Keratinocyte (primary cell): ENCODE measurements at regions not wholly inside any gene's neighbourhood (a gene's known extent, or its start where the extent isn't known, plus 50 kb on each side); places are given as distances from the start of the nearest gene placed in this dataset.

Experiments
- DNase-seq: peaks from one replicate; pipeline ENCODE4 v3.0.0-alpha.2; 2011; ENCODE audit warnings: low read depth, missing footprints, low spot score
- FAIRE-seq: peaks from 2 replicates; lab custom pipeline; 2011; peaks lifted over from hg19 to GRCh38; lab: Jason Lieb, UNC
- H2AFZ ChIP-seq: 2 replicates; pipeline ENCODE4 v1.6.0; 2012; ENCODE audit warnings: low read length, control low read depth, inconsistent platforms; ENCODE audit not compliant: control insufficient read depth
- H3K27ac ChIP-seq: 2 replicates; pipeline ENCODE4 v1.5.1; 2011; ENCODE audit warnings: low read length; ENCODE audit not compliant: control insufficient read depth, insufficient read depth
- H3K27me3 ChIP-seq: 3 replicates; pipeline ENCODE4 v1.6.0; 2011; ENCODE audit warnings: low read length; ENCODE audit not compliant: control insufficient read depth, insufficient read depth; ENCODE audit errors: extremely low read depth
- H3K36me3 ChIP-seq, 2 experiments: 2 replicates in 1 of 2; 3 replicates in 1 of 2; pipeline ENCODE4 v1.5.1; 2011; ENCODE audit warnings: low read length in 2 of 2, mild to moderate bottlenecking in 1 of 2; ENCODE audit not compliant: control insufficient read depth in 2 of 2, insufficient read depth in 2 of 2; ENCODE audit errors: extremely low read depth in 1 of 2
- H3K4me1 ChIP-seq: 3 replicates; pipeline ENCODE4 v1.5.1; 2011; ENCODE audit warnings: low read length; ENCODE audit not compliant: control insufficient read depth, insufficient read depth; ENCODE audit errors: extremely low read depth
- H3K4me2 ChIP-seq: 3 replicates; pipeline ENCODE4 v1.6.0; 2011; ENCODE audit warnings: low read depth, low read length; ENCODE audit not compliant: control insufficient read depth, insufficient read depth; ENCODE audit errors: extremely low read depth
- H3K4me3 ChIP-seq, 3 experiments: fragments of 200-600 bp in 1 of 3; sonication (generic) in 1 of 3; 2 replicates in 2 of 3; 3 replicates in 1 of 3; pipeline ENCODE4 v1.5.1; 2011 to 2016; ENCODE audit warnings: low read length in 3 of 3, mild to moderate bottlenecking in 3 of 3, control low read depth in 2 of 3, inconsistent platforms in 1 of 3, low read depth in 1 of 3, mixed read lengths in 1 of 3, mixed run types in 1 of 3, moderate library complexity in 1 of 3; ENCODE audit not compliant: control insufficient read depth in 2 of 3, insufficient read depth in 2 of 3; ENCODE audit errors: extremely low read depth in 1 of 3
- H3K79me2 ChIP-seq: 2 replicates; pipeline ENCODE4 v1.6.0; 2012; ENCODE audit warnings: low read length; ENCODE audit not compliant: control insufficient read depth, insufficient read depth
- H3K9ac ChIP-seq: 3 replicates; pipeline ENCODE4 v1.6.0; 2011; ENCODE audit warnings: low read length; ENCODE audit not compliant: control insufficient read depth, insufficient read depth; ENCODE audit errors: extremely low read depth
- H3K9me1 ChIP-seq: 3 replicates; pipeline ENCODE4 v1.6.0; 2011; ENCODE audit warnings: low read length; ENCODE audit not compliant: control insufficient read depth, insufficient read depth; ENCODE audit errors: extremely low read depth
- H3K9me3 ChIP-seq: 2 replicates; pipeline ENCODE4 v1.5.1; 2012; ENCODE audit warnings: low read depth, low read length; ENCODE audit not compliant: control insufficient read depth
- H4K20me1 ChIP-seq: 3 replicates; pipeline ENCODE4 v1.6.0; 2011; ENCODE audit warnings: low read length; ENCODE audit not compliant: control insufficient read depth, insufficient read depth; ENCODE audit errors: extremely low read depth
- CTCF ChIP-seq, 3 experiments: IDR thresholded peaks in 1 of 3; conservative IDR thresholded peaks in 1 of 3; optimal IDR thresholded peaks in 1 of 3; 2 replicates in 2 of 3; 3 replicates in 1 of 3; pipeline versions ENCODE3 to v1.5.1; 2011; ENCODE audit warnings: low read length in 3 of 3, mild to moderate bottlenecking in 3 of 3, moderate library complexity in 2 of 3, control low read depth in 1 of 3, inconsistent platforms in 1 of 3; ENCODE audit not compliant: insufficient read depth in 2 of 3; ENCODE audit errors: extremely low read depth in 1 of 3
- EZH2 ChIP-seq: IDR thresholded peaks from one replicate; pipeline ENCODE4 v1.6.1; 2012; ENCODE audit warnings: inconsistent platforms, mild to moderate bottlenecking, low read length, moderate library complexity
- dilution Hi-C: fragments of 300-500 bp; cut with MboI; formaldehyde crosslinking; loops from one replicate; pipeline ENCODE4 v1.7.0; 2020; ENCODE audit warnings: low sequenced_read_pairs; ENCODE audit not compliant: extremely low pct_ligation_motif_present

- no peaks in the 10 kb centered on the region for H3K4me1 ChIP-seq
- H4K20me1 ChIP-seq, result no peaks in the 10 kb centered on the region
- H3K9ac ChIP-seq, result no peak overlapping the region
- H3K27ac ChIP-seq, result no peak overlapping the region
- no peaks in the 10 kb centered on the region for H3K9me3 ChIP-seq
- no peak overlapping the region for H3K4me3 ChIP-seq
- FAIRE-seq, result no peak
- H3K36me3 ChIP-seq, result no peaks in the 10 kb centered on the region
- no peaks in the 10 kb centered on the region for H3K79me2 ChIP-seq
- H3K4me2 ChIP-seq, result no peak overlapping the region
- DNase-seq, result no peak
- dilution Hi-C loops, result no loop called here
- H2AFZ ChIP-seq, result no peak overlapping the region
- H3K9me1 ChIP-seq, result no peaks in the 10 kb centered on the region
- no peaks in the 10 kb centered on the region for H3K27me3 ChIP-seq
- TF ChIP-seq CTCF (optimal IDR thresholded peaks at IDR 0.05 in 1 of 3, IDR thresholded peaks at IDR 0.05 in 1 of 3, conservative IDR thresholded peaks at IDR 0.05 in 1 of 3; ENCODE audit: extremely low read depth in 1 of 3, insufficient read depth in 2 of 3, low read length in 3 of 3) (no peak), EZH2 (no peak)
These were observed 1020.3 kb downstream of the LRFN5 start for GRCh38 chr14:42626986-42627385.

GRCh38 chr14:42624980-42625761 lies 1018.5 kb downstream of the LRFN5 start:
- Histone ChIP-seq H3K9me3 (no peaks in the 10 kb centered on the region), H3K27ac (no peak overlapping the region), H3K4me2 (no peak overlapping the region), H2AFZ (no peak overlapping the region), H3K9me1 (no peaks in the 10 kb centered on the region), H3K79me2 (no peaks in the 10 kb centered on the region), H3K4me3 (no peak overlapping the region), H3K4me1 (no peaks in the 10 kb centered on the region), H3K27me3 (no peaks in the 10 kb centered on the region), H3K36me3 (no peaks in the 10 kb centered on the region), H4K20me1 (no peaks in the 10 kb centered on the region), H3K9ac (no peak overlapping the region)
- TF ChIP-seq EZH2 (no peak), CTCF (optimal IDR thresholded peaks at IDR 0.05 in 1 of 3, IDR thresholded peaks at IDR 0.05 in 1 of 3, conservative IDR thresholded peaks at IDR 0.05 in 1 of 3; ENCODE audit: extremely low read depth in 1 of 3, insufficient read depth in 2 of 3, low read length in 3 of 3) (no peak)
- dilution Hi-C loops, result no loop called here
- no peak for DNase-seq
- FAIRE-seq, result no peak
